AG09319 (cell line): ENCODE measurements at regions not wholly inside any gene's neighbourhood (a gene's known extent, or its start where the extent isn't known, plus 50 kb on each side); places are given as distances from the start of the nearest gene placed in this dataset.

Experiments used
- DNase-seq: peaks from one replicate; pipeline ENCODE4 v3.0.0-alpha.2; 2010; ENCODE audit warnings: low read depth; ENCODE audit errors: extremely low read depth
- TF ChIP-seq, protein P1 (sequence below): IDR thresholded peaks from 2 replicates; pipeline ENCODE4 v1.5.1; 2011; ENCODE audit warnings: low read depth, mild to moderate bottlenecking, inconsistent platforms, low read length, moderate library complexity

DNA sequence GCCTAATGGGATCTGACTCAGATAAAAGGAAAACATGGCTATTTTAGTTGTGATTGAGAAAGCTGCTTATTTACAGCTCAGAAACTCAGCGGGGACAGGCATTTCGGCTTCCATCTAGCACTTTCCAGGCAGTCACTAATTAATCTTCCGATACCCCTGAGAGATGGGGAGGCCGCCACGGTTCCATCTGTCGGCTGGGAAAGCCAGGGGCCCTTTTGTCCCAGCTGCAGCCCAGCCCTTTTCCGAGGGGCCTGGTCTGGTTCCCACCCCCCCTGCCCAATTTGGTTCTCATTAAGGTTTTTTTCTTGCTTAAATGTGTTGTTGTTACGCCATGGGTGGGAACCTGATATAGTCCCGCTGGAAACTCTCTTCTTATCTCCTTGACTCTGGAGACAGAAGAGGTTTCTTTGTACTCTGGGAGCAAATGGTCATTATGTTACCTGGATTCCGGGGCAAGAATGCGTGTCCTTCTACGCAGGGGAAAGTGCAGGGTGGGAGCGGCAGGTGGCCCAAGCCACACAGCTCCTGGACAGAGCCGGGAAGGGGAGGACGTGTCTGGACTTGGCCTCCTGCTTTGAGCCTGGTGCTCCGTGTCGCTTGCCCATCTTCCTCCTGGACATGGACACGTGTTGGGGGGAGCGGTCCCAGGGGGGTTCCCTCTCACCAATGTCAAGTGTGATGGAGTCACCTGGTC lies 50.9 kb upstream of the GSE1 start:
- no peak for DNase-seq
- TF ChIP-seq, protein P1, sequence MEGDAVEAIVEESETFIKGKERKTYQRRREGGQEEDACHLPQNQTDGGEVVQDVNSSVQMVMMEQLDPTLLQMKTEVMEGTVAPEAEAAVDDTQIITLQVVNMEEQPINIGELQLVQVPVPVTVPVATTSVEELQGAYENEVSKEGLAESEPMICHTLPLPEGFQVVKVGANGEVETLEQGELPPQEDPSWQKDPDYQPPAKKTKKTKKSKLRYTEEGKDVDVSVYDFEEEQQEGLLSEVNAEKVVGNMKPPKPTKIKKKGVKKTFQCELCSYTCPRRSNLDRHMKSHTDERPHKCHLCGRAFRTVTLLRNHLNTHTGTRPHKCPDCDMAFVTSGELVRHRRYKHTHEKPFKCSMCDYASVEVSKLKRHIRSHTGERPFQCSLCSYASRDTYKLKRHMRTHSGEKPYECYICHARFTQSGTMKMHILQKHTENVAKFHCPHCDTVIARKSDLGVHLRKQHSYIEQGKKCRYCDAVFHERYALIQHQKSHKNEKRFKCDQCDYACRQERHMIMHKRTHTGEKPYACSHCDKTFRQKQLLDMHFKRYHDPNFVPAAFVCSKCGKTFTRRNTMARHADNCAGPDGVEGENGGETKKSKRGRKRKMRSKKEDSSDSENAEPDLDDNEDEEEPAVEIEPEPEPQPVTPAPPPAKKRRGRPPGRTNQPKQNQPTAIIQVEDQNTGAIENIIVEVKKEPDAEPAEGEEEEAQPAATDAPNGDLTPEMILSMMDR, result no peak

DNA sequence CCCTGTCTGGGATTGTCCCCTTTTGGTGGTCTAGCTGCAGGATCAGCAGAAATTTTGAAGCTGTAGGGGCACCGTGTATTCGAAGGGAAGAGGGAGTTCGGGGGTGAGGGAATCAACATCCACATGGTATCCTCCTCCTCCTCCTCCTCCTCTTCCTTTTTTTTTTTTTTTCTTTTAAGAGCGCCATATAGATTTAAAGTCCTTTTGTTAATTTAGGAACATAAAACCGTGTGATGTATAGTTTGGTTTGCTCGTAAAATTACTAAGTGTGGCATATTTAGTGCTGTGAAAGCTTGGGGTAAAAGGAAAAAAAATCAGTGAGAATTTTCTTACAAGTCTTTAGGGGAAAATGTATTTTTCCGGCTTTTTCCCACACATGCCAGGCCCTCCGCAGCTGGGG lies 50.1 kb upstream of the GSE1 start:
- DNase-seq, result no peak
- TF ChIP-seq, protein P1, result no peak
